Heart left ventricle (tissue), 16 donors: ENCODE measurements at regions not wholly inside any gene's neighbourhood (a gene's known extent, or its start where the extent isn't known, plus 50 kb on each side); places are given as distances from the start of the nearest gene placed in this dataset.
A peak's percentile ranks its signal among the peaks of the same experiment; 100 is the strongest.

ENCODE experiments used
- ATAC-seq, 4 donors: fragments of 200-7000 bp; cut with Tn5 transposase; one replicate each; pipeline ENCODE4 v1.9.1; 2020 to 2022; ENCODE audit warnings: moderate library complexity in 4 of 4, mild to moderate bottlenecking in 3 of 4, moderate number of reproducible peaks in 1 of 4
- DNase-seq, 5 donors: peaks; one replicate each; pipeline ENCODE4 v3.0.0-alpha.2; 2020
- H3K27ac ChIP-seq, 12 donors: fragments of 200-600 bp; sonication (generic) in 4 of 12; one replicate each; pipeline versions ENCODE4 v1.5.0 to v1.8.0; 2016 to 2022; ENCODE audit warnings: mild to moderate bottlenecking in 2 of 12
- H3K27me3 ChIP-seq, 9 donors: fragments of 200-600 bp; sonication (generic) in 2 of 9; one replicate each; pipeline versions ENCODE4 v1.5.1 to v1.8.0; 2016 to 2022; ENCODE audit warnings: mild to moderate bottlenecking in 3 of 9
- H3K36me3 ChIP-seq, 9 donors: fragments of 200-600 bp; sonication (generic) in 2 of 9; one replicate each; pipeline versions ENCODE4 v1.5.0 to v1.8.0; 2018 to 2022; ENCODE audit warnings: mild to moderate bottlenecking in 2 of 9
- H3K4me1 ChIP-seq, 12 donors: fragments of 200-600 bp; sonication (generic) in 4 of 12; one replicate each; pipeline versions ENCODE4 v1.5.0 to v1.8.0; 2016 to 2022; ENCODE audit warnings: mild to moderate bottlenecking in 3 of 12
- H3K4me3 ChIP-seq, 12 donors: fragments of 200-600 bp; sonication (generic) in 4 of 12; one replicate each; pipeline versions ENCODE4 v1.5.0 to v1.8.0; 2017 to 2022; ENCODE audit warnings: mild to moderate bottlenecking in 9 of 12, moderate library complexity in 4 of 12
- H3K9me3 ChIP-seq, 12 donors: fragments of 200-600 bp; sonication (generic) in 4 of 12; one replicate each; pipeline versions ENCODE4 v1.5.0 to v1.8.0; 2016 to 2022; ENCODE audit warnings: mild to moderate bottlenecking in 1 of 12
- CTCF ChIP-seq, 12 donors: fragments of 200-600 bp; sonication (generic) in 4 of 12; IDR thresholded peaks; one replicate each; pipeline versions ENCODE4 v1.5.0 to v1.8.0; 2018 to 2022; ENCODE audit warnings: antibody characterized with exemption in 12 of 12, mild to moderate bottlenecking in 5 of 12
- POLR2A ChIP-seq, 2 donors: fragments of 450-650 bp; IDR thresholded peaks; one replicate each; pipeline ENCODE4 v1.6.1; 2017; ENCODE audit warnings: antibody characterized with exemption in 2 of 2, mild to moderate bottlenecking in 2 of 2, moderate library complexity in 2 of 2
- WGBS, 4 donors: extraction: QIAGEN DNeasy Blood & Tissue Kit in 2 of 4; methylation state at CpG; one replicate each; pipeline versions ENCODE4 v1.1.5 to v1.1.7; 2013 to 2018; 5-methylcytosine and 5-hydroxymethylcytosine counted together
- intact Hi-C, 10 donors: fragments of 100-400 bp; cut with DNase I; formaldehyde crosslinking; loops; one replicate each; pipeline versions ENCODE4 v1.11.1 to v1.14.2; 2022
- donor health status: ischemic (EF 13 %, LVEDD 7.1; RV severe dilation, severe dysfunction).
- donor health status: healthy with polysubstance abuse.
- donor health status: DM: no; HTN: yes; CAD: no.
- donor health status: DM: no; HTN: no; CAD: no.
- donor health status: ischemic (EF 25% LVEDD 6.9; RV normal size, moderate dysfunction).
- donor health status: ischemic (EF 25% LVEDD 5.7; RV mildly dilated, moderate dysfunction).
- donor health status: healthy.
- donor health status: DM: yes; HTN: yes; CAD: no.
- donor health status: ischemic (EF 35%, LVEDD 5.7; RV mildly dilated, moderate dysfunction).
- donor health status: nonischemic (EF 11% LVEDD 7.7; RV severe dilation, severe dysfunction).
- donor health status: DM: yes; HTN: yes; CAD: no.
- donor health status: PGD.
- donor health status: ischemic (EF 29% LVEDD 5.4; RV normal size, mild dysfunction).
- donor health status: nonischemic (EF 23%, LVEDD 6.1; RV moderate dilation, normal function).

- Histone ChIP-seq H3K36me3 (no peaks in the 10 kb centered on the region), H3K27ac (peak overlapping the region; percentile 9 to 73 (median 58)), H3K9me3 (no peaks in the 10 kb centered on the region), H3K4me3 (no peak overlapping the region), H3K4me1 (peaks cover 0 to 38% (median 12%) of the 10 kb centered on the region in 12 donors), H3K27me3 (no peaks in the 10 kb centered on the region)
- DNase-seq (no peak), ATAC-seq (peak; percentile 21 to 68 (median 63))
- no peak for TF ChIP-seq POLR2A (IDR thresholded peaks at IDR 0.05)
- TF ChIP-seq CTCF (IDR thresholded peaks at IDR 0.05): no peak
- intact Hi-C loops: loop anchor here in 1 of 10 donors (5.0 kb wide), 1 partner anchor 65 kb away; no protein-coding TSS in a partner anchor
These were observed 202.7 kb downstream of the SEMA6A start for GRCh38 chr5:116371935-116372334.

- no peaks in the 10 kb centered on the region for H3K36me3 ChIP-seq
- TF ChIP-seq POLR2A (IDR thresholded peaks at IDR 0.05) (no peak), CTCF (IDR thresholded peaks at IDR 0.05) (no peak)
- DNase-seq: no peak
- H3K4me3 ChIP-seq: no peak overlapping the region
- no peaks in the 10 kb centered on the region for H3K9me3 ChIP-seq
- H3K27ac ChIP-seq: peak overlapping the region; percentile 9 to 73 (median 58)
- no peak for ATAC-seq
- intact Hi-C loops: loop anchor here in 1 of 10 donors (5.0 kb wide), 1 partner anchor 66 kb away; no protein-coding TSS in a partner anchor
- H3K27me3 ChIP-seq: no peaks in the 10 kb centered on the region
- 63 to 79% (median 68%) methylated on average over 2 of the region's 2 CpGs for WGBS, 4 donors
- peaks cover 0 to 38% (median 12%) of the 10 kb centered on the region in 12 donors for H3K4me1 ChIP-seq
These were observed 203.2 kb downstream of the SEMA6A start for GRCh38 chr5:116371431-116371830.

DNA sequence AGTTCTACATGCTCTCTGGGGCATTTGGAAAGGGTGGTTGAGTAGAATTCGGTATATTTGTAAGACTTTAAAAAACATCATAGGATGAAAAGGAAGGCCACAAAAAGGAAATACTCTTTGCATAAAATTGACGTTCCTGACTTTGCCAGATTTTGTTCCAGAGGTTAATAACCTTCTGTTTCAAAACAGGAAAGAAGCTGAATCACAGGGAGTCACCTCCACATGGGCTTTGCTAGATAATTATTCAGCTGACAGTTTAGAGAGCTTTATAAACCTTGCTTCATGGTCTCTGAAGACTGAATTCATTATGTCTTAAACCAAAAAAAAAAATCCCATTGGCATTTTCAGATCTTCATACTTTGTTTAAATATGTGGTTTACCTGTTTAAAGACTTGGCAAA is 203.7 kb downstream of the SEMA6A start:
- intact Hi-C loops: loop anchor here in 1 of 10 donors (5.0 kb wide), 1 partner anchor 66 kb away; no protein-coding TSS in a partner anchor
- 44 to 55% (median 48%) methylated on average over 2 of the region's 2 CpGs for WGBS, 4 donors
- no peak overlapping the region for H3K4me3 ChIP-seq
- H3K4me1 ChIP-seq: peaks cover 0 to 38% (median 12%) of the 10 kb centered on the region in 12 donors
- peak overlapping the region in 11 of 12 donors; percentile 9 to 73 (median 60) for H3K27ac ChIP-seq
- H3K9me3 ChIP-seq: peaks cover 0 to 4% (median 0%) of the 10 kb centered on the region in 12 donors
- DNase-seq (no peak), ATAC-seq (peak in 3 of 4 donors; percentile 56 to 79 (median 65))
- H3K27me3 ChIP-seq: no peaks in the 10 kb centered on the region
- TF ChIP-seq POLR2A (IDR thresholded peaks at IDR 0.05) (no peak), CTCF (IDR thresholded peaks at IDR 0.05) (no peak)
- H3K36me3 ChIP-seq: no peaks in the 10 kb centered on the region

DNA sequence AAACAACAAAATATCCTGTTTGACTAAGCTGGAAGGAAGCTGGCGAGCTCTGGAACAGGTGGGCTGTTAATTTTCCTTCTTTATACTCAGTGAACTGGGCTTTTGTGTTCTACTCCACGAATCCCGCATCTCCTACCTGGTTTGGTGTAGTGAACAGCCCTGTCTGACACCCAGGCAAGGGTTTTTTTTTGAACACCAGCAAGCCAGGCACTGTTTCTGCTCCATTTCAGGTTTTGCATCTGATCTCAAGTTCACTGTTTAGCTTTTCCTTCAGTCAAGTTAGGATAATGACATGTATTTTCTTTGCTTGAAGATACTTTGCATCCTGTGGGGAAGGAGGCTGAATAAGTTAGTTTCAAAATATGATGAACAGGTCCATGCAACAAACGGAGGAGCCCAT is 204.5 kb downstream of the SEMA6A start:
- Histone ChIP-seq H3K4me3 (no peak overlapping the region), H3K9me3 (peaks cover 0 to 4% (median 0%) of the 10 kb centered on the region in 12 donors), H3K4me1 (peaks cover 0 to 37% (median 12%) of the 10 kb centered on the region in 12 donors), H3K27ac (peak overlapping the region in 3 of 12 donors; percentile 15 to 60 (median 22)), H3K27me3 (no peaks in the 10 kb centered on the region), H3K36me3 (no peaks in the 10 kb centered on the region)
- intact Hi-C loops: loop anchor here in 1 of 10 donors (5.0 kb wide), 1 partner anchor 67 kb away; no protein-coding TSS in a partner anchor
- no peak for DNase-seq
- 72 to 79% (median 75%) methylated on average over 4 of the region's 4 CpGs for WGBS, 4 donors
- TF ChIP-seq POLR2A (IDR thresholded peaks at IDR 0.05): no peak
- TF ChIP-seq CTCF (IDR thresholded peaks at IDR 0.05): no peak
- ATAC-seq: no peak
